ENCODE measurements at regions not wholly inside any gene's neighbourhood (a gene's known extent, or its start where the extent isn't known, plus 50 kb on each side); places are given as distances from the start of the nearest gene placed in this dataset.

GRCh38 chr11:80783561-80783960, 1342.7 kb upstream of the TENM4 start:
- no peak overlapping the region for H3K4me3 ChIP-seq (ENCODE audit: low read depth, low read length)
- H3K27me3 ChIP-seq (ENCODE audit: control insufficient read depth, insufficient read depth, low read length) = no peaks in the 10 kb centered on the region
- TF ChIP-seq, protein P1, sequence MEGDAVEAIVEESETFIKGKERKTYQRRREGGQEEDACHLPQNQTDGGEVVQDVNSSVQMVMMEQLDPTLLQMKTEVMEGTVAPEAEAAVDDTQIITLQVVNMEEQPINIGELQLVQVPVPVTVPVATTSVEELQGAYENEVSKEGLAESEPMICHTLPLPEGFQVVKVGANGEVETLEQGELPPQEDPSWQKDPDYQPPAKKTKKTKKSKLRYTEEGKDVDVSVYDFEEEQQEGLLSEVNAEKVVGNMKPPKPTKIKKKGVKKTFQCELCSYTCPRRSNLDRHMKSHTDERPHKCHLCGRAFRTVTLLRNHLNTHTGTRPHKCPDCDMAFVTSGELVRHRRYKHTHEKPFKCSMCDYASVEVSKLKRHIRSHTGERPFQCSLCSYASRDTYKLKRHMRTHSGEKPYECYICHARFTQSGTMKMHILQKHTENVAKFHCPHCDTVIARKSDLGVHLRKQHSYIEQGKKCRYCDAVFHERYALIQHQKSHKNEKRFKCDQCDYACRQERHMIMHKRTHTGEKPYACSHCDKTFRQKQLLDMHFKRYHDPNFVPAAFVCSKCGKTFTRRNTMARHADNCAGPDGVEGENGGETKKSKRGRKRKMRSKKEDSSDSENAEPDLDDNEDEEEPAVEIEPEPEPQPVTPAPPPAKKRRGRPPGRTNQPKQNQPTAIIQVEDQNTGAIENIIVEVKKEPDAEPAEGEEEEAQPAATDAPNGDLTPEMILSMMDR (IDR thresholded peaks at IDR 0.05; ENCODE audit: insufficient read depth, low read length, poor library complexity, severe bottlenecking) = no peak
- H3K36me3 ChIP-seq (ENCODE audit: control insufficient read depth, insufficient read depth, low read length) = no peaks in the 10 kb centered on the region
- DNase-seq (ENCODE audit: low read depth) = no peak

DNA sequence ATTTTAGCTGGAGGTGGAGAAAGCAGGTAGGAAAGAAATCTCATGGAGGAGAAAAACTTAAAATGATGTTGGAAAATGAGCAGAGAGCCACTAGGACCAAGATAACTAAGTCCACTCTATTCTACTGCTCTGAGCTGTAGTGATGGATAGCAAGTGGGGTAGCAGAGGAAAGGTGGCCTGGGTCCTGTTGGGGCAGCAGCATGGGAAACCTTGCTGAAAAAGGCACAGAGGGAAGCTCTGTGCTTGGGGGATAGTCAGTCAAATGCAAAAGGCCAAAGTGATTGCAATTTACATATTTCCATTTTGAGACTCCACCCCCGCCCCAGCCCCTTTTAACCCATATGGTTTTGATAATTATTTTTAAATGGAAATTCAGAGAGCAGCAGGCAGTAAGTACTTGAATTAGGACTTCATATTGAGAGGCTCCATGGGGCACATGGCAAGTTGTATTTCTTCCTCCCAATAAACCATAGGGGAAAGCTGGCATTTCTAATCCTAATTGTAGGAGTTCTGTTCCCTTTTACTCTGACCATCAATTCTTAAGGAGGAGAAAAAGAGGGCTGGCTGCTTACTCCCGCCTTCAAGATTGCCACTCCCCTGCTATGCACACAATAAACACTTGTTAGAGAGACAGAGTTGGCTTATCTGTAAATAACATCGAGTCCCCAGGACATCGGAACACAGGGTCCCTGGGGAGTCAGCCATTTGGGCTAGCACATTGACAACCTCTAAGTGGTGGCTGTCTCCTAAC, 1341.5 kb upstream of the TENM4 start:
- Histone ChIP-seq H3K4me3 (ENCODE audit: low read depth, low read length) (no peak overlapping the region), H3K27me3 (ENCODE audit: control insufficient read depth, insufficient read depth, low read length) (no peaks in the 10 kb centered on the region), H3K36me3 (ENCODE audit: control insufficient read depth, insufficient read depth, low read length) (no peaks in the 10 kb centered on the region)
- TF ChIP-seq, protein P1 (IDR thresholded peaks at IDR 0.05; ENCODE audit: insufficient read depth, low read length, poor library complexity, severe bottlenecking) = no peak
- DNase-seq (ENCODE audit: low read depth) = no peak

DNA sequence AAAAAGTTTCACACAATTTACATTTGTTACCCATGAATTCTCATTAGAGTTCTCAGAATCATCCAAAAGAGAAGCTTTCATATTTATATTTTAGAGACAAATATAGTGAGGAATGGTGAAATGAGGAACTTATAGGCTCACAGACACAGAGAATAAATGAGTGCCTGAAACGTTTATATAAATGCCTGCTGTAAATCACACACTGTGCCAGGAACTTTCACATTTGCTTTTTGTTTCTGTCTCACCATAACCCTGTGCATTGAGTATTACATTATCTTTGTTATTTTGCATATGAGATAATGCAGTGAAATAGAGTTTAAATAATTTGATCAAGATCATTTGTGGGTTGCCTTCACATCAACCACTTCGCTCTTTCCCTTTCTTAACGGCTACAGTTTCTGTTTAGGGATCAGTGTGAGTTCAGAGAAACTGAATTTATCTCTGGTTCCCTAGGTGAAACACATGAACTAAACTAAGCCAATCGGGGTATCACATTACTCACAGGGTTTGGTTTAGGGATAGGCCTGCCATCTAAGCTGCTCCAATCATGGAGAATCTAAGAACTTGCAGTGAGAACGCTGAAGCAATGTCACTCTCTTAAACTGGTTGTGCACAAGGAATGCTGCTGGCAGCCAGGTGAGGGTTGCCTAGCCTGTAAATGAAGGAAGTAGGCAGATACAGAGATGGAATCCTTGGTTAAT, 1339.2 kb upstream of the TENM4 start:
- DNase-seq (ENCODE audit: low read depth) = no peak
- TF ChIP-seq, protein P1 (IDR thresholded peaks at IDR 0.05; ENCODE audit: insufficient read depth, low read length, poor library complexity, severe bottlenecking) = no peak
- Histone ChIP-seq H3K36me3 (ENCODE audit: control insufficient read depth, insufficient read depth, low read length) (no peaks in the 10 kb centered on the region), H3K4me3 (ENCODE audit: low read depth, low read length) (no peak overlapping the region), H3K27me3 (ENCODE audit: control insufficient read depth, insufficient read depth, low read length) (no peaks in the 10 kb centered on the region)

GRCh38 chr11:80778941-80779340, 1338.1 kb upstream of the TENM4 start:
- TF ChIP-seq, protein P1 (IDR thresholded peaks at IDR 0.05; ENCODE audit: insufficient read depth, low read length, poor library complexity, severe bottlenecking) = no peak
- no peak for DNase-seq (ENCODE audit: low read depth)

DNA sequence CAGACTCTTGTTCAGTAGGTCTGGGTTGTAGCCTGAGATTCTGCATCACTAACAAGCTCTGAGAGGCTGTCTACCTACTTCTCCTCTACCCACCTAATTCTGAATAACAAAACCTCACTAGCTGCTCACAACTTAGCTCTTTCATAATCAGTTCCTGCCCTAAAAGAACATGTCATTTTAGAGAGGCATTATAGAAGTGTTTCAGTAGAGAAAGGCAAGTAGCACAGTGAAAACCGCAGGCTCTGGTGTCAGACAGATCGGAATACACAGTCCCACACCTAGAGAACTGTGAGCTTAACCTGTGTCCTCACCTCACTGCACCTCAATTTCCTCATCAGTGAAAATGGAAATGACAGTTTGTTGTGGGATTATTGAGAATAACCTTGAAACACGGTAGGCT, 1337.6 kb upstream of the TENM4 start:
- Histone ChIP-seq H3K36me3 (ENCODE audit: control insufficient read depth, insufficient read depth, low read length) (no peaks in the 10 kb centered on the region), H3K4me3 (ENCODE audit: low read depth, low read length) (no peak overlapping the region), H3K27me3 (ENCODE audit: control insufficient read depth, insufficient read depth, low read length) (no peaks in the 10 kb centered on the region)
- TF ChIP-seq, protein P1 (IDR thresholded peaks at IDR 0.05; ENCODE audit: insufficient read depth, low read length, poor library complexity, severe bottlenecking) = no peak
- no peak for DNase-seq (ENCODE audit: low read depth)

More at GRCh38 chr11:80778941-80779340, 1338.1 kb upstream of the TENM4 start:
- Histone ChIP-seq H3K4me3 (ENCODE audit: low read depth, low read length) (no peak overlapping the region), H3K27me3 (ENCODE audit: control insufficient read depth, insufficient read depth, low read length) (no peaks in the 10 kb centered on the region), H3K36me3 (ENCODE audit: control insufficient read depth, insufficient read depth, low read length) (no peaks in the 10 kb centered on the region)
